NCI-H1048 (cell line): ENCODE measurements at regions not wholly inside any gene's neighbourhood (a gene's known extent, or its start where the extent isn't known, plus 50 kb on each side); places are given as distances from the start of the nearest gene placed in this dataset.
"Not testable (repeated sequence)": the region's sequence is repeated elsewhere in the genome, so short reads cannot be mapped to it uniquely, and the experiment has no call there.

Source experiments
- DNase-seq: peaks from one replicate; lab custom pipeline; 2025; lab: John Stamatoyannopoulos, UW

- no peak for DNase-seq
Measured at GRCh38 chr17:53335443-53335842, 487.3 kb upstream of the KIF2B start.

- DNase-seq: no peak
Measured at GRCh38 chr17:53330756-53331155, 492.0 kb upstream of the KIF2B start.

- no peak for DNase-seq
Measured at GRCh38 chr17:53321651-53322050, 501.1 kb upstream of the KIF2B start.

GRCh38 chr17:53319947-53320346 is 502.8 kb upstream of the KIF2B start:
- DNase-seq: no peak

- DNase-seq: no peak
Measured at GRCh38 chr17:53316988-53317387, 505.7 kb upstream of the KIF2B start.

GRCh38 chr17:53316073-53316472 is 506.7 kb upstream of the KIF2B start:
- DNase-seq: no peak

GRCh38 chr17:53314521-53314920 is 508.2 kb upstream of the KIF2B start:
- DNase-seq: no peak

- no peak for DNase-seq
Measured at GRCh38 chr17:53313746-53314145, 509.0 kb upstream of the KIF2B start.

GRCh38 chr17:53278466-53278865 is 544.3 kb upstream of the KIF2B start:
- no peak for DNase-seq

GRCh38 chr17:53273126-53273525 is 549.6 kb upstream of the KIF2B start:
- no peak for DNase-seq

GRCh38 chr17:53270936-53271335 is 551.8 kb upstream of the KIF2B start:
- DNase-seq: no peak

GRCh38 chr17:53264730-53265129 is 558.0 kb upstream of the KIF2B start:
- DNase-seq: no peak

GRCh38 chr17:53253956-53254597 is 568.6 kb upstream of the KIF2B start:
- DNase-seq: no peak

GRCh38 chr17:53249036-53249435 is 573.7 kb upstream of the KIF2B start:
- DNase-seq: no peak

- DNase-seq: no peak
Measured at GRCh38 chr17:53234138-53234537, 588.6 kb upstream of the KIF2B start.

- DNase-seq: no peak
Measured at GRCh38 chr17:53227514-53227913, 595.2 kb upstream of the KIF2B start.

GRCh38 chr17:53227111-53227510 is 595.6 kb upstream of the KIF2B start:
- no peak for DNase-seq

- DNase-seq: no peak
Measured at GRCh38 chr17:53219821-53220220, 602.9 kb upstream of the KIF2B start.

GRCh38 chr17:53218723-53219122 is 604.0 kb upstream of the KIF2B start:
- DNase-seq: no peak

- no peak for DNase-seq
Measured at GRCh38 chr17:53217311-53217710, 605.4 kb upstream of the KIF2B start.

GRCh38 chr17:53208935-53209334 is 613.8 kb upstream of the KIF2B start:
- not testable (repeated sequence) for DNase-seq

- no peak for DNase-seq
Measured at GRCh38 chr17:53193044-53193443, 629.7 kb upstream of the KIF2B start.

GRCh38 chr17:53191878-53192277 is 630.8 kb upstream of the KIF2B start:
- DNase-seq: no peak

GRCh38 chr17:53186001-53186400 is 636.7 kb upstream of the KIF2B start:
- DNase-seq: no peak

GRCh38 chr17:53176629-53177028 is 646.1 kb upstream of the KIF2B start:
- no peak for DNase-seq
